H1 (cell line): ENCODE measurements at regions not wholly inside any gene's neighbourhood (a gene's known extent, or its start where the extent isn't known, plus 50 kb on each side); places are given as distances from the start of the nearest gene placed in this dataset.
"Not testable (repeated sequence)": the region's sequence is repeated elsewhere in the genome, so short reads cannot be mapped to it uniquely, and the experiment has no call there.

Experiments
- CTCF ChIA-PET: fragments of 300-600 bp; sonication (Branson Sonifier 250); formaldehyde crosslinking; loops from one replicate; lab custom pipeline; 2021; ENCODE audit not compliant: partially characterized antibody; lab: Charles Lee
- POLR2A ChIA-PET: fragments of 300-600 bp; sonication (Branson Sonifier 250); formaldehyde crosslinking; loops from one replicate; lab custom pipeline; 2021; ENCODE audit warnings: inconsistent platforms; ENCODE audit not compliant: partially characterized antibody; lab: Charles Lee
- DNase-seq, 2 experiments: peaks; one replicate each; pipeline versions ENCODE4 v3.0.0 to v3.0.0-alpha.2; 2010 to 2022; ENCODE audit warnings: low spot score in 2 of 2, low read depth in 1 of 2, mixed read lengths in 1 of 2
- FAIRE-seq: peaks from 2 replicates; lab custom pipeline; 2011; peaks lifted over from hg19 to GRCh38; lab: Jason Lieb, UNC
- H2AFZ ChIP-seq: 2 replicates; pipeline ENCODE4 v1.8.1; 2012; ENCODE audit warnings: low read length, inconsistent platforms
- H2AK5ac ChIP-seq: 2 replicates; pipeline ENCODE4 v1.6.1; 2013; ENCODE audit warnings: low read depth, low read length
- H2BK120ac ChIP-seq: replicated peaks from 2 replicates; pipeline ENCODE3; 2013; ENCODE audit warnings: low read depth, low read length, inconsistent platforms
- H2BK12ac ChIP-seq: 2 replicates; pipeline ENCODE4 v1.6.1; 2013; ENCODE audit warnings: low read depth, low read length
- H2BK15ac ChIP-seq: 2 replicates; pipeline ENCODE4 v1.6.1; 2013; ENCODE audit warnings: low read length
- H2BK20ac ChIP-seq: 2 replicates; pipeline ENCODE4 v1.6.1; 2013; ENCODE audit warnings: low read length
- H2BK5ac ChIP-seq: 2 replicates; pipeline ENCODE4 v1.6.1; 2013; ENCODE audit warnings: low read depth, low read length
- H3K14ac ChIP-seq: 2 replicates; pipeline ENCODE4 v1.6.1; 2013; ENCODE audit warnings: inconsistent platforms; ENCODE audit not compliant: insufficient read length
- H3K18ac ChIP-seq: 2 replicates; pipeline ENCODE4 v1.6.1; 2013; ENCODE audit warnings: low read length; ENCODE audit errors: extremely low read depth
- H3K23ac ChIP-seq: 2 replicates; pipeline ENCODE4 v1.6.1; 2013; ENCODE audit warnings: inconsistent platforms; ENCODE audit not compliant: insufficient read length
- H3K23me2 ChIP-seq: 2 replicates; pipeline ENCODE4 v1.6.1; 2013; ENCODE audit warnings: low read depth, low read length
- H3K27ac ChIP-seq: 2 replicates; pipeline ENCODE4 v1.6.1; 2011; ENCODE audit warnings: low read depth, low read length, inconsistent platforms
- H3K27me3 ChIP-seq, 4 experiments: replicated peaks in 1 of 4; 1 replicate in 1 of 4; 2 replicates in 3 of 4; pipeline versions ENCODE4 v1.6.1 to v1.8.1; 2011 to 2013; ENCODE audit warnings: low read length in 3 of 4, mild to moderate bottlenecking in 3 of 4, inconsistent platforms in 2 of 4, mixed read lengths in 2 of 4, moderate library complexity in 1 of 4; ENCODE audit not compliant: control insufficient read depth in 3 of 4, insufficient read depth in 3 of 4; ENCODE audit errors: extremely low read depth in 1 of 4
- H3K36me3 ChIP-seq, 4 experiments: 2 replicates each; pipeline versions ENCODE4 v1.6.1 to v1.8.1; 2011 to 2013; ENCODE audit warnings: mild to moderate bottlenecking in 4 of 4, low read length in 3 of 4, moderate library complexity in 2 of 4, control low read depth in 1 of 4, inconsistent platforms in 1 of 4; ENCODE audit not compliant: insufficient read depth in 4 of 4, control insufficient read depth in 2 of 4
- H3K4ac ChIP-seq: replicated peaks from 2 replicates; pipeline ENCODE3; 2013; ENCODE audit warnings: low read length, low read depth, mixed read lengths, inconsistent platforms; ENCODE audit not compliant: insufficient read length
- H3K4me1 ChIP-seq, 4 experiments: replicated peaks in 1 of 4; 1 replicate in 1 of 4; 2 replicates in 3 of 4; pipeline versions ENCODE4 v1.6.1 to v1.8.1; 2011 to 2013; ENCODE audit warnings: low read length in 3 of 4, inconsistent platforms in 2 of 4, mixed read lengths in 1 of 4; ENCODE audit not compliant: insufficient read depth in 4 of 4, control insufficient read depth in 3 of 4
- H3K4me2 ChIP-seq, 2 experiments: 2 replicates each; pipeline versions ENCODE4 v1.6.1 to v1.8.1; 2011 to 2013; ENCODE audit warnings: low read depth in 2 of 2, low read length in 2 of 2, control low read depth in 1 of 2, inconsistent platforms in 1 of 2, mild to moderate bottlenecking in 1 of 2; ENCODE audit not compliant: insufficient read depth in 1 of 2
- H3K4me3 ChIP-seq, 4 experiments: fragments of 200-600, 300-600 bp in 1 of 4; sonication (generic), shearing (Covaris generic), sonication (Bioruptor Twin) in 1 of 4; 2 replicates each; pipeline versions ENCODE4 v1.5.1 to v1.8.1; 2011 to 2016; ENCODE audit warnings: low read length in 4 of 4, low read depth in 3 of 4, control low read depth in 2 of 4, inconsistent platforms in 2 of 4, mild to moderate bottlenecking in 2 of 4, mixed read lengths in 1 of 4, moderate library complexity in 1 of 4; ENCODE audit not compliant: insufficient read depth in 2 of 4; ENCODE audit errors: extremely low read depth in 1 of 4
- H3K56ac ChIP-seq: replicated peaks from 2 replicates; pipeline ENCODE3; 2013; ENCODE audit warnings: low read depth, mild to moderate bottlenecking, mixed read lengths, low read length, inconsistent platforms; ENCODE audit not compliant: insufficient read length
- H3K79me1 ChIP-seq: 2 replicates; pipeline ENCODE4 v1.6.1; 2013; ENCODE audit warnings: low read depth, low read length, control low read depth
- H3K79me2 ChIP-seq, 2 experiments: 2 replicates each; pipeline versions ENCODE4 v1.6.1 to v1.8.1; 2012 to 2013; ENCODE audit warnings: low read length in 2 of 2, mild to moderate bottlenecking in 2 of 2, inconsistent platforms in 1 of 2; ENCODE audit not compliant: insufficient read depth in 2 of 2, control insufficient read depth in 1 of 2
- H3K9ac ChIP-seq, 4 experiments: replicated peaks in 1 of 4; 1 replicate in 1 of 4; 2 replicates in 3 of 4; pipeline versions ENCODE4 v1.6.1 to v1.8.1; 2011 to 2013; ENCODE audit warnings: low read depth in 3 of 4, low read length in 3 of 4, control low read depth in 2 of 4, mild to moderate bottlenecking in 2 of 4, moderate library complexity in 2 of 4, inconsistent platforms in 1 of 4; ENCODE audit errors: extremely low read depth in 1 of 4
- H3K9me3 ChIP-seq, 2 experiments: 2 replicates each; pipeline versions ENCODE4 v1.6.1 to v1.8.1; 2012 to 2013; ENCODE audit warnings: mild to moderate bottlenecking in 2 of 2, moderate library complexity in 2 of 2, control low read depth in 1 of 2, inconsistent platforms in 1 of 2, low read depth in 1 of 2, low read length in 1 of 2, mixed read lengths in 1 of 2; ENCODE audit not compliant: insufficient read depth in 2 of 2
- H4K20me1 ChIP-seq, 2 experiments: replicated peaks in 1 of 2; 2 replicates each; pipeline versions ENCODE3 to v1.8.1; 2011 to 2013; ENCODE audit warnings: inconsistent platforms in 2 of 2, low read length in 2 of 2, mild to moderate bottlenecking in 1 of 2; ENCODE audit not compliant: insufficient read depth in 2 of 2, control insufficient read depth in 1 of 2
- H4K5ac ChIP-seq: 2 replicates; pipeline ENCODE4 v1.6.1; 2013; ENCODE audit warnings: low read length, low read depth, mixed read lengths, inconsistent platforms; ENCODE audit not compliant: insufficient read length
- H4K8ac ChIP-seq: 2 replicates; pipeline ENCODE4 v1.8.0; 2013; ENCODE audit warnings: mild to moderate bottlenecking, moderate library complexity, low read length, inconsistent platforms; ENCODE audit not compliant: insufficient read depth; ENCODE audit errors: extremely low read depth
- H4K91ac ChIP-seq: replicated peaks from 2 replicates; pipeline ENCODE3; 2013; ENCODE audit warnings: low read length, mixed read lengths, inconsistent platforms; ENCODE audit not compliant: insufficient read length
- WGBS, 2 experiments: shearing (Covaris generic) in 1 of 2; methylation state at CpG; one replicate each; pipeline versions ENCODE4 v1.1.6 to v1.1.7; 2013 to 2015; ENCODE audit warnings: low lambda C conversion rate in 2 of 2, mixed read lengths in 2 of 2, inconsistent platforms in 1 of 2, low coverage in 1 of 2, missing lambda C conversion rate in 1 of 2; ENCODE audit not compliant: insufficient replicate concordance in 2 of 2, insufficient coverage in 1 of 2, insufficient read length in 1 of 2; ENCODE audit errors: extremely low coverage in 1 of 2, missing lambda C conversion rate in 1 of 2; 5-methylcytosine and 5-hydroxymethylcytosine counted together

DNA sequence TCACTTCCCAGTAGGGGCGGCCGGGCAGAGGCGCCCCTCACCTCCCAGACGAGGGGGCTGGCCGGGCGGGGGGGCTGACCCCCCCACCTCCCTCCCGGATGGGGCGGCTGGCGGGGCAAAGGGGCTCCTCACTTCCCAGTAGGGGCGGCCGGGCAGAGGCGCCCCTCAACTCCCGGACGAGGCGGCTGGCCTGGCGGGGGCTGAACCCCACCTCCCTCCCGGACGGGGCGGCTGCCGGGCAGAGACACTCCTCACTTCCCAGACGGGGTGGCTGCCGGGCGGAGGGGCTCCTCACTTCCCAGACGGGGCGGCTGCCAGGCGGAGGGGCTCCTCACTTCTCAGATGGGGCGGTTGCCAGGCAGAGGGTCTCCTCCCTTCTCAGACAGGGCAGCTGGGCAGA, 75.6 kb downstream of the APOBEC1 start:
- H2BK15ac ChIP-seq, H4K20me1 ChIP-seq, H3K4ac ChIP-seq, H2AFZ ChIP-seq, H3K23ac ChIP-seq, H3K14ac ChIP-seq, H3K79me2 ChIP-seq, H2AK5ac ChIP-seq, H4K8ac ChIP-seq, H3K56ac ChIP-seq, H3K9ac ChIP-seq, H4K91ac ChIP-seq, FAIRE-seq, DNase-seq, H3K4me2 ChIP-seq, H2BK12ac ChIP-seq, H4K5ac ChIP-seq, H3K18ac ChIP-seq, H3K23me2 ChIP-seq, H3K4me3 ChIP-seq, H3K4me1 ChIP-seq, POLR2A ChIA-PET, H3K36me3 ChIP-seq, CTCF ChIA-PET, H2BK120ac ChIP-seq, H2BK5ac ChIP-seq, H3K79me1 ChIP-seq, H3K27ac ChIP-seq, H3K27me3 ChIP-seq, H2BK20ac ChIP-seq: not testable (repeated sequence)
- WGBS, 2 experiments, result no CpG with 5 or more reads among the region's 27 CpGs
- H3K9me3 ChIP-seq, result peaks cover 0 to 16% of the 10 kb centered on the region in 2 experiments; a peak in 2 of 4 replicates
